Cardiac muscle cell (in vitro differentiated cells and primary cell): ENCODE measurements at regions not wholly inside any gene's neighbourhood (a gene's known extent, or its start where the extent isn't known, plus 50 kb on each side); places are given as distances from the start of the nearest gene placed in this dataset.
A peak's percentile ranks its signal among the peaks of the same experiment; 100 is the strongest.
"Not testable (repeated sequence)": the region's sequence is repeated elsewhere in the genome, so short reads cannot be mapped to it uniquely, and the experiment has no call there.

Experiments
- DNase-seq, 2 donors: peaks; one replicate each; pipeline versions ENCODE4 v3.0.0 to v3.0.0-alpha.2; 2010 to 2017; ENCODE audit warnings: low read depth in 1 of 2, low spot score in 1 of 2
- H3K27ac ChIP-seq: fragments of 200-600 bp; sonication (generic); 2 replicates; pipeline ENCODE4 v1.5.1; 2016
- H3K27me3 ChIP-seq: fragments of 200-600 bp; sonication (generic); 2 replicates; pipeline ENCODE4 v1.6.0; 2016; ENCODE audit warnings: control low read depth
- H3K36me3 ChIP-seq: fragments of 200-600 bp; sonication (generic); 2 replicates; pipeline ENCODE4 v1.5.1; 2016; ENCODE audit warnings: control low read depth
- H3K4me1 ChIP-seq: fragments of 200-600 bp; sonication (generic); 2 replicates; pipeline ENCODE4 v1.8.1; 2017; ENCODE audit warnings: low read depth, mild to moderate bottlenecking, mixed run types
- H3K4me3 ChIP-seq: fragments of 200-600 bp; sonication (generic); 2 replicates; pipeline ENCODE4 v1.5.1; 2016; ENCODE audit warnings: mild to moderate bottlenecking
- H3K9me3 ChIP-seq: fragments of 200-600 bp; sonication (generic); 2 replicates; pipeline ENCODE4 v1.5.1; 2017; ENCODE audit warnings: low read depth, mild to moderate bottlenecking, control low read depth
- TF ChIP-seq, protein P1 (sequence below): IDR thresholded peaks from 2 replicates; pipeline ENCODE4 v1.5.1; 2012; ENCODE audit warnings: low read depth, mild to moderate bottlenecking, low read length

DNA sequence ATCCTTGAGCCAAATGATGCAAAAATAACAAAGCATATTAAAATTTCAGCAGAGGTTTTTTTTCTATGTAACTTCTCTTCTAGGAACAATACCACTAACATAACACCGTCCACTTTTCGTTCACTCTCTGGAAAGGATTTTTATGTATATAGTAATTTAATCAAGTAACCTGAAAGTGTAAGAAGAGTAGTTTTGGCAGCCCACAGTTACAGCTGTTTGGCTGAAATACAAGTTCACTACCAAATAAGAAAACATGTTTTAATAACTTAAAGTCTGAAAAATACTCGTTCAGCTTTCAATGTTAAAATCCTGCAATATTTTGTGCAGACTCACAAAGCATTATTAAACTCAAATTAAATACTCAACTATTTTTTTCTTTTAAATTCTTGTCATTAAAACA, 896.8 kb upstream of the ADGRL4 start:
- Histone ChIP-seq H3K27ac (no peak overlapping the region), H3K27me3 (no peaks in the 10 kb centered on the region), H3K4me1 (no peaks in the 10 kb centered on the region), H3K4me3 (no peak overlapping the region), H3K9me3 (no peaks in the 10 kb centered on the region), H3K36me3 (no peaks in the 10 kb centered on the region)
- TF ChIP-seq, protein P1, sequence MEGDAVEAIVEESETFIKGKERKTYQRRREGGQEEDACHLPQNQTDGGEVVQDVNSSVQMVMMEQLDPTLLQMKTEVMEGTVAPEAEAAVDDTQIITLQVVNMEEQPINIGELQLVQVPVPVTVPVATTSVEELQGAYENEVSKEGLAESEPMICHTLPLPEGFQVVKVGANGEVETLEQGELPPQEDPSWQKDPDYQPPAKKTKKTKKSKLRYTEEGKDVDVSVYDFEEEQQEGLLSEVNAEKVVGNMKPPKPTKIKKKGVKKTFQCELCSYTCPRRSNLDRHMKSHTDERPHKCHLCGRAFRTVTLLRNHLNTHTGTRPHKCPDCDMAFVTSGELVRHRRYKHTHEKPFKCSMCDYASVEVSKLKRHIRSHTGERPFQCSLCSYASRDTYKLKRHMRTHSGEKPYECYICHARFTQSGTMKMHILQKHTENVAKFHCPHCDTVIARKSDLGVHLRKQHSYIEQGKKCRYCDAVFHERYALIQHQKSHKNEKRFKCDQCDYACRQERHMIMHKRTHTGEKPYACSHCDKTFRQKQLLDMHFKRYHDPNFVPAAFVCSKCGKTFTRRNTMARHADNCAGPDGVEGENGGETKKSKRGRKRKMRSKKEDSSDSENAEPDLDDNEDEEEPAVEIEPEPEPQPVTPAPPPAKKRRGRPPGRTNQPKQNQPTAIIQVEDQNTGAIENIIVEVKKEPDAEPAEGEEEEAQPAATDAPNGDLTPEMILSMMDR: no peak
- DNase-seq: peak in 1 of 2 donors; percentile 21

DNA sequence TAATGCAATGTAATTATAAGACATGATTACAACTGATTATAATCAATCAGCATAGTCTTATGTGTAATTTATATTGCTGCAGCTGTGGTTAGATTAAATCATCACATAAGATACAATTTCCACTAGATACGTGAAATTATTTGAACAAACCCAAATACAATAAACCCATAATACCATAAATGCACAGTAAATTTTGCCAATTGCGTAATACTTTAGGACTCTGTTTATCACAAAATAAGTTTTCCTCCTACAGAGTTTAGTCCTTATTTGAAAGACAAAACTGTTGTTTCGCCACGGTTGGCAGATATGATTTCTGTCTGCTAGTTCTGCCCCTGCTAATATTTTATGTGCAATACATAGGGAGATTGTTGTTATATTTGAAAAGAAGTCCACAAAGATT, 895.9 kb upstream of the ADGRL4 start:
- TF ChIP-seq, protein P1: no peak
- Histone ChIP-seq H3K27ac (no peak overlapping the region), H3K36me3 (no peaks in the 10 kb centered on the region), H3K27me3 (no peaks in the 10 kb centered on the region), H3K9me3 (no peaks in the 10 kb centered on the region), H3K4me3 (no peak overlapping the region), H3K4me1 (no peaks in the 10 kb centered on the region)
- peak in 1 of 2 donors; percentile 3 for DNase-seq

DNA sequence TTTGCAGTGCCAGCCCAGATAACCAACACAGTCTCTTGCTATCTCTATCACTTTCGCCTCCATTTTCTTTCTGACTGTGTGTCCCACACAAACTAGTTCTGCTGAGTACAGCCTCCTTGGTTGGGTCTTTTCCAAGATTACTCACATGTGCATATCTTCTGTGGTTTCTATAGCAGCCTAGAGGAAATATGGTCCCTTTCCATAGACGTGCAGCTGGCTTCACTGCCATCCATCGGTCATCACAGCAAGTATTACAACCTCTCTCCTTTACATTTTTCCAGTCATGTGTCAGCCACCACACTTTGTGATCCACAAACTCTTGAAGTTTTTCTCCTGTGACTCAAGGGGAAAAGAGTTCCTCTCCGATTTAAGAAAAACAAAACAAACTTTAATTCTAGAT, 893.4 kb upstream of the ADGRL4 start:
- Histone ChIP-seq H3K4me1 (no peaks in the 10 kb centered on the region), H3K36me3 (no peaks in the 10 kb centered on the region), H3K27me3 (no peaks in the 10 kb centered on the region), H3K27ac (no peak overlapping the region), H3K4me3 (no peak overlapping the region), H3K9me3 (no peaks in the 10 kb centered on the region)
- peak in 1 of 2 donors; percentile 95 for DNase-seq
- TF ChIP-seq, protein P1: peak; percentile 20

DNA sequence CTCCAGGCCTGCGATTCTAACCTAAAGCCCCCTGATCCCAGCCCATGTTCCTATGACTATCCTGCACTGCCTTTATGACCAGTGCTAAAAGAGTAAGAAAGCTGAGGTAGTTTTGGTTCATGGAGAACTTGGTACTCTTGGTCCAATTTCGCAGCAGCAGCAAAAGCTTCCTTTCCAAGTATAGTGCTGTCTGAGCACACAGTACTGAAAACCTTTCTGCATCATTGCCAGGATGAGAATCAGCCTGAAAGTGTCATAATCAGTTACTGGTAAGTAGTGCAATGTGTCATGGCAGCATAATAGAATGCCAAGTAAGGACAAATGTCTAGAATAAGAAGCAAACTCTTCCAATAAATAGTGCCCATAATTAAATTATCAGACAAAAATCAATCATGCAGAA, 889.6 kb upstream of the ADGRL4 start:
- H3K4me3 ChIP-seq: no peak overlapping the region
- no peak for DNase-seq
- no peaks in the 10 kb centered on the region for H3K27me3 ChIP-seq
- TF ChIP-seq, protein P1: no peak
- H3K27ac ChIP-seq: no peak overlapping the region
- no peaks in the 10 kb centered on the region for H3K36me3 ChIP-seq
- no peaks in the 10 kb centered on the region for H3K9me3 ChIP-seq
- no peaks in the 10 kb centered on the region for H3K4me1 ChIP-seq

DNA sequence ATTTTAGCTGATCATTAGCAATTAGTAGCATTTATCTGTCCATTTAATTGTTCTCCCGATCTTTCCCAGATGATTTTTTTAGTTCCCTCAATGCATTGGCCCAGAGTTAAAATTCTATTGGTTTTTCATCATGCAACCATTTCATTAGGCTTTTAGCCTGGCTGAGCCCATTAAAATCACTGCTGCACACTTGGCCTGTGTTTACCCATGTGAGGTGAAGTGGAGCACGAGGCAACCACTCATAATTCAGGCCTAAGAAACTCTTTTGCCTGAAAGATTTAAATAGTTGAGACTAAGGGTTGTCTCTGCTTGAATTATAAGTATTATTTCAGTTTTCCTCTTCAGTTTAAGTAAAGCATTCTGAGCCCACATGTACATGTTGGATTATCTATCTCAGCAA, 889.0 kb upstream of the ADGRL4 start:
- Histone ChIP-seq H3K27ac (no peak overlapping the region), H3K36me3 (no peaks in the 10 kb centered on the region), H3K9me3 (no peaks in the 10 kb centered on the region), H3K4me3 (no peak overlapping the region), H3K4me1 (no peaks in the 10 kb centered on the region), H3K27me3 (no peaks in the 10 kb centered on the region)
- TF ChIP-seq, protein P1: no peak
- no peak for DNase-seq

DNA sequence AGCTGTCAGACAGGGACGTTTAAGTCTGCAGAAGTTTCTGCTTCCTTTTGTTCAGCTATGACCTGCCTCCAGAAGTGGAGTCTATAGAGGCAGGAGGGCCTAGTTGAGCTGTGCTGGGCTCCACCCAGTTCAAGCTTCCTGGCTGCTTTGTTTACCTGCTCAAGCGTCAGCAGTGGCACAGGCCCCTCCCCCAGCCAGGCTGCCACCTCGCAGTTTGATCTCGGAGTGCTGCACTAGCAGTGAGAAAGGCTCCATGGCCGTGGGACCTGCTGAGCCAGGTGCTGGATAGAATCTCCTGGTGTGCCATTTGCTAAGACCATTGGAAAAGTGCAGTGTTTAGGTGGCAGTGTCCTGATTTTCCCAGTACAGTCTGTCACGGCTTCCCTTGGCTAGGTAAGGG, 887.6 kb upstream of the ADGRL4 start:
- not testable (repeated sequence) for H3K4me3 ChIP-seq, H3K9me3 ChIP-seq, H3K36me3 ChIP-seq, DNase-seq, H3K27ac ChIP-seq, H3K4me1 ChIP-seq, H3K27me3 ChIP-seq
